ENCODE measurements at regions not wholly inside any gene's neighbourhood (a gene's known extent, or its start where the extent isn't known, plus 50 kb on each side); places are given as distances from the start of the nearest gene placed in this dataset.

- no peak for TF ChIP-seq MAX (IDR thresholded peaks at IDR 0.05)
- no peak for TF ChIP-seq USF1 (IDR thresholded peaks at IDR 0.05)
- TF ChIP-seq RAD21 (IDR thresholded peaks at IDR 0.05; ENCODE audit: low read depth) = no peak
- TF ChIP-seq NFIC (IDR thresholded peaks at IDR 0.05) = no peak
- TF ChIP-seq TCF12 (IDR thresholded peaks at IDR 0.05; ENCODE audit: low read depth) = no peak
Observed at GRCh38 chr14:28895389-28895788, 128.8 kb downstream of the FOXG1 start.
